ENCODE measurements at regions not wholly inside any gene's neighbourhood (a gene's known extent, or its start where the extent isn't known, plus 50 kb on each side); places are given as distances from the start of the nearest gene placed in this dataset.
"Not testable (repeated sequence)": the region's sequence is repeated elsewhere in the genome, so short reads cannot be mapped to it uniquely, and the experiment has no call there.

GRCh38 chr9:7626571-7627029 lies 173.0 kb downstream of the DMAC1 start:
- not testable (repeated sequence) for DNase-seq (ENCODE audit: low read depth)

- no peak for DNase-seq (ENCODE audit: low read depth)
Measured at GRCh38 chr9:7622481-7622880, 177.1 kb downstream of the DMAC1 start.

GRCh38 chr9:7615344-7615743 lies 184.2 kb downstream of the DMAC1 start:
- no peak for DNase-seq (ENCODE audit: low read depth)

GRCh38 chr9:7613931-7614330 lies 185.6 kb downstream of the DMAC1 start:
- no peak for DNase-seq (ENCODE audit: low read depth)

GRCh38 chr9:7608261-7608660 lies 191.3 kb downstream of the DMAC1 start:
- no peak for DNase-seq (ENCODE audit: low read depth)

GRCh38 chr9:7607421-7607820 lies 192.2 kb downstream of the DMAC1 start:
- DNase-seq (ENCODE audit: low read depth): no peak

GRCh38 chr9:7606591-7606990 lies 193.0 kb downstream of the DMAC1 start:
- DNase-seq (ENCODE audit: low read depth): no peak

- DNase-seq (ENCODE audit: low read depth): no peak
Measured at GRCh38 chr9:7601739-7602138, 197.8 kb downstream of the DMAC1 start.

- DNase-seq (ENCODE audit: low read depth): no peak
Measured at GRCh38 chr9:7597716-7598115, 201.9 kb downstream of the DMAC1 start.

- DNase-seq (ENCODE audit: low read depth): no peak
Measured at GRCh38 chr9:7592321-7593316, 207.0 kb downstream of the DMAC1 start.

- DNase-seq (ENCODE audit: low read depth): no peak
Measured at GRCh38 chr9:7591501-7591900, 208.1 kb downstream of the DMAC1 start.

GRCh38 chr9:7580568-7580967 lies 219.0 kb downstream of the DMAC1 start:
- no peak for DNase-seq (ENCODE audit: low read depth)

- DNase-seq (ENCODE audit: low read depth): no peak
Measured at GRCh38 chr9:7579351-7579750, 220.2 kb downstream of the DMAC1 start.

GRCh38 chr9:7578951-7579350 lies 220.6 kb downstream of the DMAC1 start:
- DNase-seq (ENCODE audit: low read depth): no peak

GRCh38 chr9:7570107-7570720 lies 229.4 kb downstream of the DMAC1 start:
- DNase-seq (ENCODE audit: low read depth): peak; percentile 44

GRCh38 chr9:7567687-7568086 lies 231.9 kb downstream of the DMAC1 start:
- no peak for DNase-seq (ENCODE audit: low read depth)

GRCh38 chr9:7561527-7562080 lies 238.0 kb downstream of the DMAC1 start:
- DNase-seq (ENCODE audit: low read depth): no peak

- DNase-seq (ENCODE audit: low read depth): no peak
Measured at GRCh38 chr9:7560669-7561305, 238.8 kb downstream of the DMAC1 start.

GRCh38 chr9:7554699-7555098 lies 244.9 kb downstream of the DMAC1 start:
- DNase-seq (ENCODE audit: low read depth): no peak

- DNase-seq (ENCODE audit: low read depth): not testable (repeated sequence)
Measured at GRCh38 chr9:7552706-7553105, 246.9 kb downstream of the DMAC1 start.

GRCh38 chr9:7549249-7549648 lies 250.3 kb downstream of the DMAC1 start:
- DNase-seq (ENCODE audit: low read depth): peak; percentile 3

GRCh38 chr9:7546261-7546660 lies 253.3 kb downstream of the DMAC1 start:
- no peak for DNase-seq (ENCODE audit: low read depth)
